Fibroblast of skin of left quadriceps (primary cell): ENCODE measurements at regions not wholly inside any gene's neighbourhood (a gene's known extent, or its start where the extent isn't known, plus 50 kb on each side); places are given as distances from the start of the nearest gene placed in this dataset.
"Not testable (repeated sequence)": the region's sequence is repeated elsewhere in the genome, so short reads cannot be mapped to it uniquely, and the experiment has no call there.

Source experiments
- DNase-seq, 2 experiments: peaks; one replicate each; pipeline ENCODE4 v3.0.0-alpha.2; 2013; ENCODE audit warnings: low read depth in 2 of 2

DNA sequence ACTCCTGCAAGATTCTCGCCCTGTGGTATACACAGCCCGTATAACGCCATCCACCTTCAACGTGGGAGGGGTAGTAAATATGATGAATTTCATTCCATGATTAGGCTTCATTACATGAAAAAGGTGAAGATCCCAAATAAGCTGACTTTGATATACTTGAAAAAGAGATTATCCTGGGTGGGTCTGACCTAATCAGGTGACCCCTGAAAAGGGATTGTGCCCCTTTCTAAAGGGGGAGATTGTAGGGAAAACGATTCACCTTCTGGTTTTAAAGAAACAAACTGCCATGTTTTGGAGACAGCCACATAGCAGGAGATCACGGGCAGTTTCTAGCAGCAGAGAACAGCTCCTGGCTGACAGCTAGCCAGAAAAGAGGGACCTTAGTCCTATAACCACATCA, 155.1 kb upstream of the SMLR1 start:
- no peak for DNase-seq

DNA sequence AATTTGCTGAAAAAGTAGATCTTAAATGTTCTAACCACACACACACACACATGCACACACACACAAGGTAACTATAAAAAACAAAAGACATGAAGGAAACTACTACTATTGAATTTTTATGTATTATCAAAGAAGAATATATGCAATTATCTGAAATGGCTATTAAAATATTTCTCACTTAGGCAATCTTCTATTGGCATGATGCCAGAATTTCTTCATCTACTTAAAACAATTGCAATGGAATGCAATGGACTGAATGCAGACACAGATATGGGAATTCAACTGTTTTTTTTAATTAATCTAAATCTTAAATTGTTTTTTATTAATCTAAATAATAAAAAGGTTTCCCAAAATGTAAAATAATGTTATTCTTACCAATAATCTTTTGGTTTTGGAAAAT, 152.6 kb upstream of the SMLR1 start:
- DNase-seq, result no peak

DNA sequence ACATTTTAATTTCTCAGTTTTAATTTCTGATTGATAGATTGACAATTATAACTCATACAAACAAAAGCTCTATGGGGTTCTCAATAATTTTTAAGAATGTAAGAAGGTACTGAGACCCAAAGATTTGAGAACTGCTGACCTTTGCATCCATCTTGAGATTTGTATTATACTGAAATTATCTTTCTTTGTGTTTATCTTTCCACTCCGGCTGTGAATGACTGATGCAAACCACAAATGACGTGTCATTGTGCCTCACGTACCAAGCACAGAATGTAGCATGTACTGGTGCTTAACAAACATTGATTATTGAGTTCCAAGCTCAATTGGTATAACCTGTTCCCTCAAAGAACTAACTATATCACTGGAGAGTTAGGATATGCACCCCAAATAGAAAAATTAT, 152.1 kb upstream of the SMLR1 start:
- no peak for DNase-seq

- DNase-seq, result no peak
Observed at GRCh38 chr6:130676077-130676772, 151.0 kb upstream of the SMLR1 start.

- DNase-seq, result no peak
Observed at GRCh38 chr6:130676773-130677144, 150.4 kb upstream of the SMLR1 start.

- no peak for DNase-seq
Observed at GRCh38 chr6:130677312-130677711, 149.9 kb upstream of the SMLR1 start.

DNA sequence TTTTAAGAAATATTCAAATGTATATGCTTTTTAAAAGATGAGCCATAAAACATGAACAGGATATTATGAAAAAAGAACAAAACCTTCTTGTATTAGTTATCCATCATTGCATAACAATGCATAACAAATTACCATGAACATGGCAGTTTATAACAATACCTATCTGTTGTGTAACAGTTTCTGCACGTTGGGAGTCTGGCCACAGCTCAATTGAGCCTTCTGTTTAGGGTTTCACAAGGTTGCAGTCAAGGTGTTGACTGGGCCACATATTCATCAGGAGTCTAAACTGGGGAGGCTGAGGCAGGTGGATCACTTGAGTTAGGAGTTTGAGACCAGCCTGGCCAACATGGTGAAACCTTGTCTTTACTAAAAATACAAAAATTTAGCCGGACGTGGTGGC, 149.4 kb upstream of the SMLR1 start:
- no peak for DNase-seq

DNA sequence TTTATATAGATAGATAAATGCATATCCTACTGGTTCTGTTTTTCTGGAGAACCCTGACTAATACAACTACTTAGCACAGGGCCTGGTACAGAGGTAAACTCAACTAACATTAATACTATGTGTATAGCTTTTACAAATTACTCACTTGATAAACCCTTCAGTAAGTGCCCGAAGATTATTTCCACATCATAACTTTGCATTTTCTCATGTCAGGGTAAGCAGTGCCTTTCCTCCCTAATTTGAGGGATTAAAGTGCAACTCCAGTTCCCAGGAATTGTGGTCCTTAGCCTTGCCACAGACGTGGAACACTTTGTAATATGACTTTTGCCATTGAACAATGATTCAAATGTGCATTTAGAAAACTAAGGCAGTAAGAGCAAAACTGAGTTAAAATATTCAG, 147.5 kb upstream of the SMLR1 start:
- DNase-seq, result no peak

- peak in 1 of 2 experiments; percentile 16 for DNase-seq
Observed at GRCh38 chr6:130680116-130680515, 147.1 kb upstream of the SMLR1 start.

GRCh38 chr6:130681028-130681427, 146.2 kb upstream of the SMLR1 start:
- peak; percentile 37 to 44 for DNase-seq

GRCh38 chr6:130682066-130682465, 145.1 kb upstream of the SMLR1 start:
- DNase-seq, result no peak

DNA sequence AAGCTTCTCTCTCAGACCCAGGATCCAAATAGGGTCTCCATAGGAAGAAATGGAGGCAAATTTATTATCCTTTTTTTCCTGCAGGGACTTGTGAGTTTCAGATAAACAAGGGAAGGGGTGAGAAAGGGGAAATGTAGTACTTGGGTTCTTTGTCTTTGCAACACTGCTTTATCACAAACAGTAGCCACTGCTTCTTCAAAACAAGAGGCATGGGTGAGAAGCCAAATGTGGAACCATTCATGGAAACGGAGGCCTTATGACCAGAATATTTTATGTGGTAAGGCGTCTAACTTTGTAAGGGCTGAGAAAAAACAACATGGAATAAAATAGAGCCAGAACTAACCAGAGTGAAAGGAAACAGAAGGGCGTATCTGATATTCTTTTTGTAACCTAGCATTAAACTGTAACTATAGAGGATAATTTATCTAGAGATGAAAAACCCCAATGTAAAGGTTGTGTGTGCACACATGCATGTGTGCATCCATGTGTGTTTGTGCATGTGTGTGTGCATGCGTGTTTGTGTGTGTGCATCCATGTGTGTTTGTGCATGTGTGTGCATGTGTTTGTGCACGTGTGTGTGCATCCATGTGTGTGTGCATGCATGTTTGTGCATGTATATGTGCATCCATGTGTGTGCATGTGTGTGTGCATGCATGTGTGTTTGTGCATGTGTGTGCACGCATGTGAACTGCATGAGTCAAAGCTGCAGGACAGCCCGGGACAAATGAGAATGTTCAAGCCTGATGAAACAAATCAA, 143.3 kb upstream of the SMLR1 start:
- DNase-seq, result no peak

- no peak for DNase-seq
Observed at GRCh38 chr6:130692659-130693058, 134.5 kb upstream of the SMLR1 start.

- no peak for DNase-seq
Observed at GRCh38 chr6:130693944-130694343, 133.3 kb upstream of the SMLR1 start.

DNA sequence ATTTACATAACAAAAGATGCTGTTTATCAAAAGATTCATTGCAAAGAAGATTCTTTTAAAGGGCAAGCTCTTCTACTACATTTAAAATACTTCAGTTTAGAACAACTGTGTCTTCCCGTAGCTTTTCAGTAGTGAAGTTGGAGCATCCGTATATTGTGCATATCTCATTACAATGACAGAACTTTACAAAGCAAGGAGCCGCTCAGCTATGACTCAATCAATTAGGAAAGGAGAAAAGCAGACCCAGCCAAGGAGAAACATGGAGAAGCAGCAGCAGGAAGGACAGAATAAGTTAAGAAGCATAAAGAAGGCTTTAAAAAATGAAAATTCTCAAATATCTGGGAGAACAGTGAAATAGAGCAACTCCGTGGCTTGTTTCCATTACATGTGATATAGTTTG, 132.6 kb upstream of the SMLR1 start:
- no peak for DNase-seq

- no peak for DNase-seq
Observed at GRCh38 chr6:130696806-130697205, 130.4 kb upstream of the SMLR1 start.

DNA sequence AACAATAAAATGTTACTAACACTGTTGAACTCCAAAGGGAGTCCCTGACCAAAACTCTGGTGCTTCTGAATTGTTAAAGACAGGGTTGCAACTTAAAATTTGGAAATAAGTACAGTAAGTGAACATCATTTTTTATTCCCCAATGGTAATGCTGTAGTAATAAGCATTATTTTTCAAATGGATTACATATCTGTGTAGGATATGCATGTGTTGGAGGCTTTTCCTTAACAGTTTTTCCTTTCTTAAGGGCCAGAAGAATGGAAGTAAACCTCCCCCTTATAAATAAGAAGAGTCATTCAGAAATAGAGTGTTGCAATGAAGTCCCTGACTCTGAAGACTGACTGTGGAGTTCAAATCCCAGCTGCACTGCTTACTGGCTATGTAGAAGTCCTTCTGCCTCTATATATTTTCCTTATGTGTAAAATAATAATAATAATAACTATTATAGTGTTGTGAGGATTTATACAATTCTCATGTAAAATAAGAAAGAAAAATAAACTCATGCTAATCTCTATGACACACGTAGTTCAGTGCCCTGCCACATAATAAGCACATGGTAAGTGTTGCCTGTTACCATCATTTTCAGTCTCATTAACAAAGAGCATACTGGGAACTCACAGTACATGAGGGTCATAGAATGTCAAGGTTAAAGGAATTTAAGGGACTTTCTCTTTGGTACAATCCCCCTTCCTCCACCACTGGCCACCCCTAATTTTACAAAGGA, 129.8 kb upstream of the SMLR1 start:
- DNase-seq, result no peak

DNA sequence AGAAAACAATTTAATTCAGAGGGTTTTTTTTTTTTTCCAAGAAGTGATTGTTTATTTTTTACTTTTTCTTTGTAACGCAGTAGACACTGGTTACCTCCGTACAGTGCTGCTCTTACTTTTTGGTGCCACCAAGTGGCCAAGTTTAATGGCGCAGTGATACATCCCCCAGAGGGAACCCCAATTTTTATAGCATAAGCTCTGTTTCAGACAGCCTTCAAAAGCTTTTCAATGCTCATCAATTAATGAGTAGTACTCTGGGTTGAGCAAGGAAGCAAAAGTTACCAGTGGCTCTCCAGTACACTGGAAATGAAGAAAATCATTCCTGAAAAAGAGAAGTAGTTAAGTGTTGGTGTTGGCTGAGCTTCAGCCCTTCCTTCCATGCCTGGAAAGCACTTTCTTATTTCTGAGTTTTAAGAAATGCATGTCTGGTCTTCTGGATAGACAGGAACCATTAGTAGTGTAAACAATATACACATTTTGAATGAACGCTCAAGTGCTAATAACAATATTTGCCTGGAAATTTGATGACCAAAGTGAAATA, 129.1 kb upstream of the SMLR1 start:
- DNase-seq, result peak; percentile 36 to 38

- DNase-seq, result no peak
Observed at GRCh38 chr6:130699742-130700141, 127.5 kb upstream of the SMLR1 start.

DNA sequence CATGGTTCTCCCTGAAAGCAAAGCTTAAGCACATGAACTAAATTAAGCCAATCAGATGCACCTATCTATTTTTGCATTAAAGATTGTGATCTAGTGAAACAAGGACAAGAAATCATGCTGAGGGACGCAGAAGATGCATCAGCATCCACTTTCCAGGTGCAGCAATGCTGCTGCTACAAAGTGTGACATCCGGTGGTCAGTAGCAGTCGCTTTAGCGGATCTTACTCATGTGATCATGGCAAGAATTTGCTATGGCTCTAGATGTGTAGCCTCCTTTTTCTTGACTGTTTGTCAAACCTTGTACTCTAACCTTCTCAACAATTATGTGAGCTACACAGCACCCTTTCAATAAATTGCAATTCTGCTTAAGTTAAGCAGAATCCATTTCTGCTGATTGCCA, 126.8 kb upstream of the SMLR1 start:
- no peak for DNase-seq

DNA sequence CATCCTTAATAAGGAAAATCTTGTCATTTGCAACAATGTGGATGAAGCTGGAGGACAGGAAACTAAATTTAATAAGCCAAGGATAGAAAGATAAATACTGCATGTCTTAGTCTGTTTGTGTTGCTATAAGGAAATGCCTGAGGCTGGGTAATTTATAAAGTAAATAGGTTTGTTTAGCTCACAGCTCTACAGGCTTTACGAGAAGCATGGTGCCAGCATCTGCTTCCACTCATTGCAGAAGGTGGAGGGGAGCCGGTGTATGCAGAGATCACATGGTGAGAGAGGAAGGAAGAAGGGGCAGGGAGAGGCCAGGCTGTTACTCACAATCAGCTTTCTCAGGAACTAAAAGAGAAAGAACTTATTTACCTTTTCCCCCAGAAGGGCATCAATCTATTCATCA, 118.9 kb upstream of the SMLR1 start:
- DNase-seq, result peak; percentile 22 to 29

- not testable (repeated sequence) for DNase-seq
Observed at GRCh38 chr6:130711641-130712040, 115.6 kb upstream of the SMLR1 start.

- no peak for DNase-seq
Observed at GRCh38 chr6:130713144-130713543, 114.1 kb upstream of the SMLR1 start.
